HCEC 1CT (cell line): ENCODE measurements at regions not wholly inside any gene's neighbourhood (a gene's known extent, or its start where the extent isn't known, plus 50 kb on each side); places are given as distances from the start of the nearest gene placed in this dataset.
A peak's percentile ranks its signal among the peaks of the same experiment; 100 is the strongest.

ENCODE experiments used
- DNase-seq: peaks from one replicate; pipeline ENCODE4 v3.0.0-alpha.2; 2017

GRCh38 chr11:8321876-8322275, 58.2 kb upstream of the LMO1 start:
- no peak for DNase-seq

DNA sequence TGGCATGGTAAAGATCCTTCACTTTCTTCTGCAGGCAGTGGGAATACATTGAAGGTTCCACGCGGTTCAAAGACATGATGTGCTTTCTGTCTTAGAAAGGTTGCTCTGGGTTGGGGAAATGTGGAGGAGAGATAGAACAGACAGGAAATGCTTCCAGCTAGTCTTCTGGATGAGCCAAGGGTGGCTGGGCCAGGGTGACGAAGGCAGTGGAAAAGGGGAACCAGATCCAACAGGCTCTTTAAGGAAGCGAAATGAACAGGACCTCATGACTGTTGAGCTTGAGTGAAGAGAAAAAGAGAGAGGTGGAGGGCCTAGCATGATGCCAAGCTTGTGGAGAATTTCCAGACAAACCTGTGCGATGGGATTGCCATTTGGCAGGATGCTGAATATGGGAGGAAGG, 56.4 kb upstream of the LMO1 start:
- DNase-seq: no peak

DNA sequence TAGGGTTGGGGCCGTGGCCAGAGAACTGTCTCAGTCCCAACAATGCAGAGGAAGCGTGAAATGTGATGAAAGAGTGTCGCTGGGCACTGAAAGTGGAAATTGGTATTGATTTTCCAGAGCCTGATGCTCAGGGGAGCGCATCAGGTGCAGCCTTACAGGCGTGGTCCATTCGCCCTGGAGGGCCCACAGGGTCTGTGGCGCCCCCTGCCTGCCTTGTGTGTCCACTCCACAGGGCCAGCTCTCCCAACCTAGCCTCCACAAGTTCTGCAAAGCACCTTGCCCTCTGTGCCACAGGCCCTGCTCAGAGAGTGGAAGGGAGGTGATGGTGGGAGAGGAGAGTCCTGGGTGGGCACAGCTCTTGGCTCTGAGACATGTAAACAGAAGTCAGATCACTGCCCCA, 54.9 kb upstream of the LMO1 start:
- DNase-seq: no peak

DNA sequence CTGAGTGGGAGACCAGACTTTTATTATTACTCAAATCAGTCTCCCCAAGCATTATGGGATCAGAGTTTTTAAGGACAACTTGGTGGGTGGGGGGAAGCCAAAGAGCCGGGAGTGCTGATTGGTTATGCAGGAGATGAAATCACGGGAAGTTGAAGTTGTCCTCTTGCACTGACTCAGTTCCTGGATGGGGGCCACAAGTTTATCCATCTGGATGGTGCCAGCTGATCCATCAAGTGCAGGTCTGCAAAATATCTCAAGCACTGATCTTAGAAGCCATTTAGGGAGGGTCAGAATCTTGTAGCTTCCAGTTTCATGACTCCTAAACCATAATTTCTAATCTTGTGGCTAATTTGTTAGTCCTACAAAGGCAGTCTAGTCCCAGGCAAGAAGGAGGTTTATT, 53.5 kb upstream of the LMO1 start:
- DNase-seq: peak; percentile 10

GRCh38 chr11:8315954-8316353, 52.3 kb upstream of the LMO1 start:
- DNase-seq: no peak

GRCh38 chr11:8315463-8315862, 51.8 kb upstream of the LMO1 start:
- DNase-seq: no peak

- DNase-seq: no peak
These were observed 51.2 kb upstream of the LMO1 start for GRCh38 chr11:8314916-8315315.

- no peak for DNase-seq
These were observed 49.9 kb upstream of the LMO1 start for GRCh38 chr11:8313504-8314090.
